WTC11 (cell line): ENCODE measurements at regions not wholly inside any gene's neighbourhood (a gene's known extent, or its start where the extent isn't known, plus 50 kb on each side); places are given as distances from the start of the nearest gene placed in this dataset.

Experiments
- CTCF ChIP-seq: fragments of 200-600 bp; IDR thresholded peaks from 2 replicates; pipeline ENCODE4 v1.8.0; 2022; ENCODE audit warnings: antibody characterized with exemption
- FOXP1 ChIP-seq: sonication (generic); formaldehyde crosslinking; IDR thresholded peaks from 2 replicates; pipeline ENCODE4 v1.8.0; 2022; ENCODE audit warnings: missing genetic modification reagents, mild to moderate bottlenecking, moderate library complexity, borderline replicate concordance
- JUN ChIP-seq: sonication (generic); formaldehyde crosslinking; IDR thresholded peaks from 2 replicates; pipeline ENCODE4 v1.8.0; 2023; ENCODE audit warnings: mild to moderate bottlenecking, missing genetic modification reagents
- NFATC4 ChIP-seq: fragments of 250-450 bp; sonication (Bioruptor Pico); IDR thresholded peaks from 2 replicates; pipeline ENCODE4 v1.9.0; 2021; ENCODE audit warnings: mild to moderate bottlenecking
- NFE2L1 ChIP-seq: sonication (generic); formaldehyde crosslinking; IDR thresholded peaks from 2 replicates; pipeline ENCODE4 v1.8.1; 2023; ENCODE audit warnings: missing genetic modification reagents
- NR1H2 ChIP-seq: sonication (generic); formaldehyde crosslinking; IDR thresholded peaks from 2 replicates; pipeline ENCODE4 v1.9.0; 2021; ENCODE audit warnings: mild to moderate bottlenecking, moderate library complexity, missing genetic modification reagents
- PREB ChIP-seq: sonication (generic); formaldehyde crosslinking; IDR thresholded peaks from 2 replicates; pipeline ENCODE4 v1.8.1; 2022; ENCODE audit warnings: mild to moderate bottlenecking, missing genetic modification reagents, moderate library complexity, borderline replicate concordance
- RELA ChIP-seq: sonication (generic); formaldehyde crosslinking; IDR thresholded peaks from 2 replicates; pipeline ENCODE4 v1.8.1; 2022; ENCODE audit warnings: missing genetic modification reagents, mild to moderate bottlenecking, borderline replicate concordance
- TCF7 ChIP-seq: sonication (generic); formaldehyde crosslinking; IDR thresholded peaks from 2 replicates; pipeline ENCODE4 v1.8.0; 2022; ENCODE audit warnings: mild to moderate bottlenecking, low read depth, missing genetic modification reagents, moderate library complexity
- ZNF317 ChIP-seq: sonication (generic); formaldehyde crosslinking; IDR thresholded peaks from 2 replicates; pipeline ENCODE4 v1.8.1; 2023; ENCODE audit warnings: low read depth, mild to moderate bottlenecking, moderate library complexity, missing genetic modification reagents, borderline replicate concordance
- ZNF532 ChIP-seq: fragments of 250-450 bp; sonication (Bioruptor Pico); IDR thresholded peaks from 2 replicates; pipeline ENCODE4 v1.9.0; 2021; ENCODE audit warnings: mild to moderate bottlenecking, borderline replicate concordance
- TF ChIP-seq, protein P1 (sequence below): sonication (generic); formaldehyde crosslinking; IDR thresholded peaks from 2 replicates; pipeline ENCODE4 v1.8.1; 2023; ENCODE audit warnings: mild to moderate bottlenecking, missing genetic modification reagents, moderate library complexity
- TF ChIP-seq, protein P2 (sequence below): sonication (generic); formaldehyde crosslinking; IDR thresholded peaks from 2 replicates; pipeline ENCODE4 v1.8.1; 2023; ENCODE audit warnings: mild to moderate bottlenecking, missing genetic modification reagents, moderate library complexity
- TF ChIP-seq, protein P3 (sequence below): sonication (generic); formaldehyde crosslinking; IDR thresholded peaks from 2 replicates; pipeline ENCODE4 v1.8.0; 2022; ENCODE audit warnings: mild to moderate bottlenecking, missing genetic modification reagents

DNA sequence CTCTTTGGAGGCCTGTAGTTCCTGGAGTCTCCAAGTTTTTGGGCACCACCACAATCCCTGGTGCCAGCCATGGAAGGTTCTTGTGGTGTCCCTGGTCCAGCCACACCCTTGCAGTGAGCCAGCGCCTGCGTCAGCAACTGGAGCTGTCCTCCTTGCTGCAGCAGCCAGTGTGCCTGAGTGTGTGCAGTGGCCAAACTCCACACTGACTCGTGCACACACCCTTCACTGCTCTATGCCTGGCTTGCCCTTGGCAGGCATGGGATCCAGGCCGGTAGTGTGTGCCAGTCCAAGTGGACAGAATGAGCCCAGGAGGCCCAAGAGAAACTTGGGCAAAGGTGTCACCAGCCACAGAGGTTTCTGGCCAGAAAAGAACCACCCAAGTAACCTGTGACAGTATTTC, 1074.0 kb downstream of the PCDH18 start:
- TF ChIP-seq CTCF (no peak), ZNF317 (CRISPR knock-in tag) (no peak), NR1H2 (CRISPR knock-in tag) (no peak), NFE2L1 (CRISPR knock-in tag) (no peak), RELA (no peak), FOXP1 (CRISPR knock-in tag) (no peak), JUN (CRISPR knock-in tag) (no peak), PREB (CRISPR knock-in tag) (no peak), TCF7 (CRISPR knock-in tag) (no peak), NFATC4 (CRISPR knock-in tag) (no peak), ZNF532 (CRISPR knock-in tag) (no peak)
- TF ChIP-seq, protein P1, sequence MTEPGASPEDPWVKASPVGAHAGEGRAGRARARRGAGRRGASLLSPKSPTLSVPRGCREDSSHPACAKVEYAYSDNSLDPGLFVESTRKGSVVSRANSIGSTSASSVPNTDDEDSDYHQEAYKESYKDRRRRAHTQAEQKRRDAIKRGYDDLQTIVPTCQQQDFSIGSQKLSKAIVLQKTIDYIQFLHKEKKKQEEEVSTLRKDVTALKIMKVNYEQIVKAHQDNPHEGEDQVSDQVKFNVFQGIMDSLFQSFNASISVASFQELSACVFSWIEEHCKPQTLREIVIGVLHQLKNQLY (CRISPR knock-in tag), result no peak
- TF ChIP-seq, protein P2, sequence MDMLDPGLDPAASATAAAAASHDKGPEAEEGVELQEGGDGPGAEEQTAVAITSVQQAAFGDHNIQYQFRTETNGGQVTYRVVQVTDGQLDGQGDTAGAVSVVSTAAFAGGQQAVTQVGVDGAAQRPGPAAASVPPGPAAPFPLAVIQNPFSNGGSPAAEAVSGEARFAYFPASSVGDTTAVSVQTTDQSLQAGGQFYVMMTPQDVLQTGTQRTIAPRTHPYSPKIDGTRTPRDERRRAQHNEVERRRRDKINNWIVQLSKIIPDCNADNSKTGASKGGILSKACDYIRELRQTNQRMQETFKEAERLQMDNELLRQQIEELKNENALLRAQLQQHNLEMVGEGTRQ (CRISPR knock-in tag), result no peak
- TF ChIP-seq, protein P3, sequence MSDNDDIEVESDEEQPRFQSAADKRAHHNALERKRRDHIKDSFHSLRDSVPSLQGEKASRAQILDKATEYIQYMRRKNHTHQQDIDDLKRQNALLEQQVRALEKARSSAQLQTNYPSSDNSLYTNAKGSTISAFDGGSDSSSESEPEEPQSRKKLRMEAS (CRISPR knock-in tag), result no peak
